C4-2B (cell line): ENCODE measurements at regions not wholly inside any gene's neighbourhood (a gene's known extent, or its start where the extent isn't known, plus 50 kb on each side); places are given as distances from the start of the nearest gene placed in this dataset.

Source experiments
- CTCF ChIP-seq: fragments of 450-650 bp; conservative IDR thresholded peaks from 2 replicates; pipeline ENCODE4 v1.5.1; 2017; ENCODE audit warnings: mild to moderate bottlenecking
- ZFX ChIP-seq: fragments of 450-650 bp; IDR thresholded peaks from 2 replicates; pipeline ENCODE4 v1.6.1; 2017

GRCh38 chr4:129929052-129929451 is 833.1 kb downstream of the C4orf33 start:
- peak; percentile 39 for TF ChIP-seq CTCF
- no peak for TF ChIP-seq ZFX
